PFSK-1 (cell line): ENCODE measurements at regions not wholly inside any gene's neighbourhood (a gene's known extent, or its start where the extent isn't known, plus 50 kb on each side); places are given as distances from the start of the nearest gene placed in this dataset.

Experiments used
- FOXP2 ChIP-seq: optimal IDR thresholded peaks from 2 replicates; pipeline ENCODE3; 2011; ENCODE audit warnings: borderline replicate concordance, control low read depth, inconsistent platforms; ENCODE audit not compliant: insufficient read depth; ENCODE audit errors: extremely low read length, extremely low read depth
- POLR2AphosphoS5 ChIP-seq: IDR thresholded peaks from 2 replicates; pipeline ENCODE4 v1.6.1; 2012; ENCODE audit warnings: low read depth, mild to moderate bottlenecking, control low read depth, low read length, moderate library complexity
- REST ChIP-seq, 2 experiments: IDR thresholded peaks; 2 replicates each; pipeline versions ENCODE4 v1.6.1 to v1.8.0; 2011 to 2012; ENCODE audit warnings: low read depth in 2 of 2, low read length in 2 of 2, control low read depth in 1 of 2, inconsistent platforms in 1 of 2, mild to moderate bottlenecking in 1 of 2, moderate library complexity in 1 of 2; ENCODE audit not compliant: insufficient read depth in 1 of 2
- SIN3A ChIP-seq: IDR thresholded peaks from 2 replicates; pipeline ENCODE4 v1.6.1; 2012; ENCODE audit warnings: mild to moderate bottlenecking, low read length, moderate library complexity, borderline replicate concordance; ENCODE audit not compliant: insufficient read depth
- TAF1 ChIP-seq: IDR thresholded peaks from 2 replicates; pipeline ENCODE4 v1.6.1; 2012; ENCODE audit warnings: low read length, control low read depth, borderline replicate concordance; ENCODE audit not compliant: insufficient read depth

- no peak for TF ChIP-seq SIN3A
- no peak for TF ChIP-seq TAF1
- no peak for TF ChIP-seq REST (IDR thresholded peaks at IDR 0.05; ENCODE audit: insufficient read depth in 1 of 2, low read depth in 2 of 2, low read length in 2 of 2)
- TF ChIP-seq POLR2AphosphoS5: no peak
- no peak for TF ChIP-seq FOXP2
Measured at GRCh38 chr2:217325251-217325650, 465.4 kb upstream of the TNP1 start.

- TF ChIP-seq POLR2AphosphoS5: no peak
Measured at GRCh38 chr2:217316743-217317142, 456.9 kb upstream of the TNP1 start.

- no peak for TF ChIP-seq FOXP2
- no peak for TF ChIP-seq TAF1
- no peak for TF ChIP-seq REST (IDR thresholded peaks at IDR 0.05; ENCODE audit: insufficient read depth in 1 of 2, low read depth in 2 of 2, low read length in 2 of 2)
- TF ChIP-seq POLR2AphosphoS5: no peak
- TF ChIP-seq SIN3A: no peak
Measured at GRCh38 chr2:217314021-217314460, 454.2 kb upstream of the TNP1 start.

GRCh38 chr2:217313386-217313785 is 453.5 kb upstream of the TNP1 start:
- TF ChIP-seq SIN3A (no peak), POLR2AphosphoS5 (no peak), FOXP2 (no peak), REST (IDR thresholded peaks at IDR 0.05; ENCODE audit: insufficient read depth in 1 of 2, low read depth in 2 of 2, low read length in 2 of 2) (no peak), TAF1 (no peak)

- TF ChIP-seq FOXP2 (no peak), REST (IDR thresholded peaks at IDR 0.05; ENCODE audit: insufficient read depth in 1 of 2, low read depth in 2 of 2, low read length in 2 of 2) (no peak), POLR2AphosphoS5 (no peak), SIN3A (no peak), TAF1 (no peak)
Measured at GRCh38 chr2:217309056-217309455, 449.2 kb upstream of the TNP1 start.
